ENCODE measurements at regions not wholly inside any gene's neighbourhood (a gene's known extent, or its start where the extent isn't known, plus 50 kb on each side); places are given as distances from the start of the nearest gene placed in this dataset.

DNA sequence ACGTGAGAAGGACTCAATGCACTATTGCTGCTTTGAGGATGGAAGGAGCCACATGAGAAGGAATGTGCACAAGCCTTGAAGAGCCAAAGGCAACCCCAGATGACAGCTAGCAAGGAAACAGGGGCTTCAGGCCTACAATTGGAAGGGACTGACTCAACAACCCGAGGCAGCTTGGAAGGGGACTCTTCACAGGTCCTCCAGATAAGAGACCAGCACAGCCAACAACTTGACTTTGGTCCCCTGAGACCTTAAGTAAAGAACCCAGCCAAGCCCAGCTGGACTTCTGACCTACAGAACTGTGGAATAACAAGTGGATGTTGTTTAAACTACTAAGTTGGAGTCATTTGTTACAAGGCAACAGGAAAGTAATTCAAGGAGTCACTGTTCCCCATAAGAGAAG lies 277.2 kb downstream of the SUCLG1 start:
- TF ChIP-seq POLR2A (IDR thresholded peaks at IDR 0.05) (no peak), EP300 (IDR thresholded peaks at IDR 0.05) (no peak), POLR2AphosphoS5 (IDR thresholded peaks at IDR 0.05) (no peak)
- TF ChIP-seq, protein P1, sequence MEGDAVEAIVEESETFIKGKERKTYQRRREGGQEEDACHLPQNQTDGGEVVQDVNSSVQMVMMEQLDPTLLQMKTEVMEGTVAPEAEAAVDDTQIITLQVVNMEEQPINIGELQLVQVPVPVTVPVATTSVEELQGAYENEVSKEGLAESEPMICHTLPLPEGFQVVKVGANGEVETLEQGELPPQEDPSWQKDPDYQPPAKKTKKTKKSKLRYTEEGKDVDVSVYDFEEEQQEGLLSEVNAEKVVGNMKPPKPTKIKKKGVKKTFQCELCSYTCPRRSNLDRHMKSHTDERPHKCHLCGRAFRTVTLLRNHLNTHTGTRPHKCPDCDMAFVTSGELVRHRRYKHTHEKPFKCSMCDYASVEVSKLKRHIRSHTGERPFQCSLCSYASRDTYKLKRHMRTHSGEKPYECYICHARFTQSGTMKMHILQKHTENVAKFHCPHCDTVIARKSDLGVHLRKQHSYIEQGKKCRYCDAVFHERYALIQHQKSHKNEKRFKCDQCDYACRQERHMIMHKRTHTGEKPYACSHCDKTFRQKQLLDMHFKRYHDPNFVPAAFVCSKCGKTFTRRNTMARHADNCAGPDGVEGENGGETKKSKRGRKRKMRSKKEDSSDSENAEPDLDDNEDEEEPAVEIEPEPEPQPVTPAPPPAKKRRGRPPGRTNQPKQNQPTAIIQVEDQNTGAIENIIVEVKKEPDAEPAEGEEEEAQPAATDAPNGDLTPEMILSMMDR (IDR thresholded peaks at IDR 0.05): no peak
